Endothelial cell of umbilical vein (primary cell): ENCODE measurements at regions not wholly inside any gene's neighbourhood (a gene's known extent, or its start where the extent isn't known, plus 50 kb on each side); places are given as distances from the start of the nearest gene placed in this dataset.

Experiments
- CTCF ChIP-seq, 2 donors: IDR thresholded peaks; 1 replicate in 1 of 2; 2 replicates in 1 of 2; pipeline ENCODE4 v1.5.1; 2011; ENCODE audit warnings: low read length in 2 of 2, mild to moderate bottlenecking in 2 of 2, moderate library complexity in 2 of 2, control low read depth in 1 of 2, inconsistent platforms in 1 of 2, low read depth in 1 of 2; ENCODE audit not compliant: insufficient read depth in 1 of 2; ENCODE audit errors: extremely low read depth in 1 of 2
- POLR2AphosphoS5 ChIP-seq: IDR thresholded peaks from 2 replicates; pipeline ENCODE4 v1.6.1; 2012; ENCODE audit warnings: low read depth, mild to moderate bottlenecking, control low read depth, low read length, moderate library complexity; ENCODE audit not compliant: insufficient read depth

GRCh38 chr18:78865771-78866310, 113.8 kb upstream of the SALL3 start:
- TF ChIP-seq CTCF (IDR thresholded peaks at IDR 0.05; ENCODE audit: extremely low read depth in 1 of 2, insufficient read depth in 1 of 2, low read depth in 1 of 2, low read length in 2 of 2), result no peak
- no peak for TF ChIP-seq POLR2AphosphoS5
